Left forelimb (tissue), 1 donor: ENCODE measurements at regions not wholly inside any gene's neighbourhood (a gene's known extent, or its start where the extent isn't known, plus 50 kb on each side); places are given as distances from the start of the nearest gene placed in this dataset.
"Not testable (repeated sequence)": the region's sequence is repeated elsewhere in the genome, so short reads cannot be mapped to it uniquely, and the experiment has no call there.

Source experiments
- DNase-seq: peaks from one replicate; pipeline ENCODE4 v3.0.0-alpha.2; 2018; ENCODE audit warnings: low spot score

DNA sequence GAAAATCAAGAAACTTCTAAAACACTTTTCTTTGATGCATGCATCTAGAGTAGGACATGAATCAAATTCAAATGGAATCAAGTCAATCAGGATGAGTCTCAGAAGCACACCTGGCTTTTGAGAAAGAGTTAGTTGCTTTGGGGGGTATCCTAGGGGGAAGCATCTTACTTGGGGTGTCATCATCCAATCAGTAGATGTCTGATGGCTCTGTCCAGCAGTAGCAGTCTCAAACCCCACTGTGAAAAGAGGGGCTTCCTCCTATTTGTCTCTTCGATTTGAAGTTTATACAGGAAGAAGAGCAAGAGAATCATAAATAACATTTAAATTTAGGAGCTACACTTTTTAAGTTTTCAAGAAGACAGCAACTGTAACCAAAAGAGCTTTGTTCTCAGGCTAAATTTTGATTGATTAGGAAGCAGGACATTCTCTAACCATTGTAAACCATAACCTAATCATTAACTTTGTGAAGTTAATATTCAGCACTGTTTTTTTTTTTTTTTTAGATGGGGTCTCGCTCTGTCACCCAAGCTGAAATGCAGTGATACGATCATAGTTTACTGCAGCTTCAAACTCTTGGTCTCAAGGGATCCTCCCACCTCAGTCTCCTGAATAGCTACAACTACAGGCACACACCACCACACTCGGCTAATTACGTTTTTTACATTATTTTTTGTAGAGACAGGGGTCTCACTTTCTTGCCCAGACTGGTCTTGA is 614.7 kb downstream of the CSNK1G3 start:
- no peak for DNase-seq

DNA sequence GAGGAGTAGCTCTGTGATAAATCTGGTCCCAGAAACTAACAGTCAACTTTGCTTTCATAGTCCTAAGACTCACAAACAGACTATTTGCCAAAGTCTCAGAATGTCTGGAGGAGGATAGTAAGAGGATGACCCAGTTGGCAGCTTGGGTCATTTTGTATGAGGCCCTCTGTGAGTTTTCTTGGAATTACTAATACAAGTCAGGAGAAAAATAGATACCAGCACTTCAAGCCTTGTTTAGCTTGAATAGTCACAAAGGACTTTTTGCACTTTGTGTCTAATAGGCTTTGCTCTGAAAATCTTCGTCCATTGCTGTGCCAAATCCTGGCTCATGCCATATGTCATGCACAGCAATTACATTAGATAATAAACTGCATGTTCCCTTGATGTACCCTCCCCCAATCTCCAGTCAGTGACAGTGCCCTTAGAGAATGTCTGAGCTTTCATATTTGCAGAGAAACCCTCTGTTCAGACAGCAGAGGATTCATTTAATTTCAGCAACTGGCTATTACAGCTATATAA is 612.8 kb downstream of the CSNK1G3 start:
- no peak for DNase-seq

DNA sequence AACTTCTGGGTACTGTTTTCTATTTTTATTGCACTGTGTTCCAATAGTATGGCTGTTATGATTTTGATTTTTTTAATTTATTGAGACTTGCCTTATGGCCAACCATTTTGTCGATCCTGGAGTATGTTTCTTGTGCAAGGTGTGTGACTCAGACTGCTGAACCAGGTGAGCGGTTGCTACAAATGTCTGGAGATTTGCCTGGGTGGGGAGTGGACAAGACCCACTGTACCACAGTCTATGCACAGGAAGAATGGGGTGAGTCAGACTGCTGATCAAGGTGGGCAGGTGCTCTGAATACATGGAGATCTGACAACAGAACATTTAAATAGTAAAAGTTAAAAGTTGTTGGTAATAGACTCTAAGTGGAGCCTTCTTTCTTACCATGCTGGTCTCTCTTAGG is 609.2 kb downstream of the CSNK1G3 start:
- DNase-seq, result no peak

DNA sequence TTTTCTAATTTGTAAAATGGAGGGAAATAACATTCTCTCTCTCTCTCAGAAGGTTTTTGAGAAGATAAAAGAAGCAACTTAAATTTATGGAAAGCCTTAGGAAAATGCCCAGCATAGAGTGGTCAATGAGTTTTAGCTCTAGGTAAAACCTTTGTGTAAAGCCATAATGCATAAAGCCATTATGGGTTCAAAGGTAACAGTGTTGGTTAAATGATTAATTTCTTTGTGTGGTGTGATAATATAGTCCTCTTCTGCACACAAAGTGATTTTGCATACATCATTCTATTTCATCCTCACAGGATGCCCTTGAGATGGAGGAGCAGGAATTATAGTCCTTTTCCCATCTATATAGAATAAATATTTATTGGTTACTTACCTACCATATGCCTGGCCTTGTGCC is 602.9 kb downstream of the CSNK1G3 start:
- no peak for DNase-seq

DNA sequence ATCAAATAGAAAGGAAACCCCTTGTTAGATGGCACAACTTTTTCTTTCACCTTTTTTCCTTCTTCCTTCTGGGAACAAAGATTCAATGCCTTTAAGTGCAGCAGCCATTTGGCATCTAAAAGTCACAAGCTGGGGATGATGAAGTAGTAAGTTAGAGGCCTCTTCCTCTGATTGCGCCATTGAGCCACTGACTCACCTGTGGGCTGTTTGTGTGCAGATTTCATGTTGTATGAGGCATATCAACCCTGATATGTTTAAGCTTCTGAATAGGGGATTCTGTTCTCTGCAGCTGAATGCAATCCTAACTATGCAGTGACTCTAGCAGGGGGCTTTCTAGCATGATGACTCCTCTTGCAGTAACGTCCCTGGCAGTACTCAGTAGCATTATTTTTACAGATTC is 599.9 kb downstream of the CSNK1G3 start:
- no peak for DNase-seq

DNA sequence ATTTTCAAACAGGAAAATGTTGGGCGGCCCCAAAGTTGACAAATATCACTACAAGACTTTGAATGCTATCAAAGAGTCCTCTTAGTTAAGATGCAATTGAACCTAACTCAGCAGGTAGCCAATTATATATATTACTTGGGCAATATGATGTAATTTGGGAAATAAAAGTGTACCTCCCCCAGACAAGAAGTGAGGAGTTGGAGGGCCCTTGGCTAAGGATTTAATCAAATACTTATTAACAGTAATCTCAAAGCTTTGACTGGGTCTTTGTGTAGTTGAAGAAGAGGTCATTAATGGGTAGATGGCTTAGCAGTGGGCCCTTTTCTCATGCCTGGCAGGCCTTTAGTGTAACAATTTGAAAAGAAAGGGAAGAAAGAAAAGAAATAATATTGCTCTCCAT is 599.0 kb downstream of the CSNK1G3 start:
- DNase-seq, result no peak

DNA sequence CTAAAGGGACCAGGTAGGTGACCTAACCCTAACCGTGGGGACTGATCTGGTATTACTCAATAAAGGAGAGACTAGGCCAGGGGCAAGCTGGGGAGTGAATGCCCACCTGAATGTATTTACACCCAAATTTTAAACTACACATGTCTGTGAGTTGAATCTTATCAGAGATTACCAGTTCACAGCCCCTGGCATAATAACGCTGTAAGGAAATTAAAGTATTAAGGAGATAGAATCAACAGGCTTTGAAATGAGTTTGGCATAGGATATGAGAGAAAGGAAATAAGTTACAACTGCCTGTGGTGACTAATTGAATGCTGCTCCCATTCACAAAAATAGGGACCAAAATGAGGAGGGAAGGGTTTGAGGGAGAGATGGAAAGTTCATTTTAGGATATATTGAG is 593.3 kb downstream of the CSNK1G3 start:
- DNase-seq, result no peak

DNA sequence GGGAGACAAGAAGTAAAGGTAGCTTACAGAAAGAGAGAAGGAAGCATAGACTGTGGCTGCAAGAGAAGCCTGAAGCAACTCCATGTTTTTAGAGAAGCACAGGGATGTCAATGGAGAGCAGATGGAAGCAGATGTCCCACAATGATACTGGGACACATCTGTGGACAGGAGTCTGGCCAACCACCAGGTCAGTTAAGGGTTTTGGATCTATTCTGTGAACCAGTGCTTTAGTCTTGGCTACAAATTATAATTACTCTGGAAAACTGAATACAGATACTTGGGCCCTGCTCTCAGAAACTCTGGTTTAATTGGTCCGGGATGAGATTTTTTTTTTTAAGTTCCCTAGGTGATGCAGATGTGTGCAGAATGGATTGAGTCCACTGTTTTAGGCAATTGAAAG is 592.8 kb downstream of the CSNK1G3 start:
- no peak for DNase-seq

DNA sequence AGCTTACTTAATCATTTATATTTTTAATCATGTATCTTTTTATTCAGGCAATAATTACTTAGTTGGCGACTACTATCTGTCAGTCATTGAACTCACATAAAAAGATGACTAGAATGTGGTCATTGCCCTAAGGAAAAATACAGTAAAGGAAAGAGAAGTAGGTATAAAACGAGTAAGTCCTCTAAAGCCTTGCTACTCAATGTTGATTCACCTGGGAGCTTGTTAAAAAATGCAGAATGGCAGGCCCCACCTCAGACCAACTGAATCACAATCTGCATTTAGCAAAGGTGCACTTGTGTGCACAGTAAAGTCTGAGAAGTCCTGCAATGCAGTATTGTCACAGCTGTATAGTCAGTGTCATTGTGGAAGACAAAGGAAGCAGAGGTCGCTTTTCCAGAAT is 592.4 kb downstream of the CSNK1G3 start:
- no peak for DNase-seq

DNA sequence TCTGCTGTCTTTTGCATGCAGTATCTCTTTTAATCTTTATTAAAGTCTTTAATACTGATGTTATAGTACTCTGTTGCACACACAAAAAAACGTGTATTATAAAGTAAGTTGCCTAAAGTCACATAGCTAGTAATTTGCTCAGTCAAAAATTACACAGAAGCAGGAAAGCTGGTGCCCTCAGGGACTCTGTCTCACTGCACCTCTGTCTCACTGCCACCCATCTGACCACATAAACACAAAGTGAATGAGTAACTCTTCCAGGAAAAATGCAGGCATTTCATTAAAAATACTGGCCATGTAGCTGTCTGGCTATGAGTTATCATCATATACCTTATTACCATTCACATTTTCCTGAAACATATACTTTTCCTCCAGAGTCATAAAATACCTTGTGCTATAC is 591.7 kb downstream of the CSNK1G3 start:
- no peak for DNase-seq

DNA sequence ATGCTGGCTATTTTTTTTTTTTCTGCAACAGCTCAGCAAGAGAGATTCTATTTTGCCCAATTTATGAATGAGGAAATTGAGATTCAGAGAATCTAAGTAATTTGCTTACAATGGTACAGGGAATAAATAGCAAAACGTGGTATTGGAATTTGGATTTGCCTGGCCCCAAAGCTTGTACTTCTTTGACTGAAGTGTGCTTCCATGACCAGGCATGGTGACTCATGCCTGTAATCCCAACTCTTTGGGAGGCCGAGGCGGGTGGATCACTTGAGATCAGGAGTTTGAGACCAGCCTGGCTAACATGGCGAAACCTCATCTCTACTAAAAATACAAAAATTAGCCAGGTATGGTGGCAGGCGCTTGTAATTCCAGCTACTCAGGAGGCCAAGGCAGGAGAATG is 591.1 kb downstream of the CSNK1G3 start:
- DNase-seq, result not testable (repeated sequence)

DNA sequence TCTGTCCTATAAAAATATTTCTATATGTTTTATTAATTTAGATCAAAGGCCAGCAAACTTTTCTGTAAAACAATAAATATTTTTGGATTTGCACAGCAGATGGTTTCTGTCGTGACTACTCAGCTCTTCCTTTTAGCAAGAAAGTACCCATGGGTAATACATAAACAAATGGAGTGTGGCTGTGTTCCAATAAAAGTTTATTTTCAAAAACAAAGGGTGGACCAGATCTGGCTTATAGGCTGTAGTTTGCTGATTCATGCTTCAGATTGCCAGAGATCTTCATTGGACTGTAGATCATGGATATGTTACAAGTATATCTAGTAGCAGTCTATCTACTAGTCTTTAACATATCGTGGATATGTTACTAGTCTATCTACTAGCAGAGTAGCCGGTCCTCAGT is 590.5 kb downstream of the CSNK1G3 start:
- no peak for DNase-seq

DNA sequence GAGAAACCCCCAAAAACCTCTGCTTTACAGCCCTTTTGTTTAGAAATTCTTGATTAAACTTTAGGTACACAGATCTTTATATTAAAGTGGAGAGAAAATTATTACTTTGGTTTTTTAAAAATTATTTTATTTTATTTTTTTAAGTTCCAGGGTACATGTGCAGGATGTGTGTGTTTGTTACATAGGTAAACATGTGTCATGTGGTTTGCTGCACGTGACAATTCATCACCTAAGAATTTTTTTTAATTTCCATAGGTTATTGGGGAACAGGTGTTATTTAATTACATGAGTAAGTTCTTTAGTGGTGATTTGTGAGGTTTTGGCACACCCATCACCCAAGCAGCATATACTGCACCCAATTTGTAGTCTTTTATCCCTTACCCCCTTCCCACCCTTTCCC is 581.7 kb downstream of the CSNK1G3 start:
- no peak for DNase-seq

DNA sequence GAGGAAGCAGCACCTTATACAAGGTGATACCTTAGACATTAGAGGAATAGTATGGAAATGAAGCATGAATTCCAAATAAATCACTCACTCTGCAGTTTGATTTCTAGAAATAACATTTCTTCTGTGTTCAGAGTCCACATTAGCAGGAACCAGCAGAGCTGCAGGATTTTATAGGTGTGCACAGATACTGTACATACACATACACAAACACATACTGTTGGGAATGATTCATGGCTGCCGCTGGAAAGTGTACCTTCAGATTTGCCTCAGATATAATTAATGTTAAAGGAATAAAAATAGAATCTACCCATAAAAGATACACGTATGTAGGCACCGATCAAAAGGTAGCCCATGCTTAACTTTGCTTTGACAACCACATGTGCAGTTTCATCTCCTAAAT is 578.1 kb downstream of the CSNK1G3 start:
- no peak for DNase-seq

DNA sequence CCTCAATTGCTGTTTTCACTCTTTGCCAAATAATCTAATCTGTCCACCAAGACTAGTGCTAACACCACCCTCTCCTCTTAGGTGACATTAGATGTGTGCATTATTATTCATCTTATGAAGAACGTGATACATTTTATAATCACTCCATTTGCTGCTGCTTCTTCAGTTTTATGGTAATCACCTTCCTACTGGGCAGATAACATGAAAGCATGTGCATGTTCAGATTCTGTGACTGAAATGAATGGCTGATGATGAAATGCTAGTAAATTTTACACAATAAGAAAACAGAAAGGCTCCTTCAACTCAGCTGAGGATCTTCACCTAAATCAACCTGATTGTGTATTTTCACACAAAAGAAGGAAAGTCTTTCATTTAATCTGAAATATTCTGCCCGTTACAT is 577.6 kb downstream of the CSNK1G3 start:
- DNase-seq, result no peak

DNA sequence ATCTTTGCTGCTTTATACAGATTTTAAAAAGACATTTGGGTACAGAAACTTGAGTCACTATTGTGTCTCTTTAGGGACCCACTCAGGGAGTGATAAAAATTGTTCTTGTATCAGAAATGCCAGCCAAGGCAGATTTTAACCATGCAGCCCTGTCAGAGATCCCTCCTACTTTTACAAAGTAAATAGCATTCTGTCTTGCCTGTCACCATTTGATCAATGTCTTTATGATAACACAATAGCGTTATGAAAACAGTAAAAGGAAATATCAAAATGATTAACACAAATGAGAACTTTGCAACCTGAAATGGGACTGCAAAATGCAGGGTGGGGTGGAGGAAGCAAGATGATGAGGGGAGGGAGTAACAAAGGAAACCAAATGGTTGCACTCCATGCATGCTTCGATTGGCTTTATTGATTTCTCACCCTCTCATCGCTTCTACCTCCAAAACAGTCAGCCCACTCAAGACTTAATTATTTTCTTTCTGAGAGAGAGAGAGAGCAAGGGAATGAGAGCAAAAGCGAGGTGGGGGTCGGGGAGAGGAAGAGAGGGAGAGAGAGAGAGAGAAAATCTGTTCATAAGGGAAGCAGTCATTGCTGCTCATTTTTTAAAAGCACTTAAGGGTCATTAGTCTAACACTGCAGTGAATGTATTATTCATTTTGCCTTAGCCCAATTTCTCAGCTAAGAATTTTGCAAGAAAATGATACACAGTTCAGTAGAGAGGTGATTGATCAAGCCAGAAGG is 576.5 kb downstream of the CSNK1G3 start:
- no peak for DNase-seq

DNA sequence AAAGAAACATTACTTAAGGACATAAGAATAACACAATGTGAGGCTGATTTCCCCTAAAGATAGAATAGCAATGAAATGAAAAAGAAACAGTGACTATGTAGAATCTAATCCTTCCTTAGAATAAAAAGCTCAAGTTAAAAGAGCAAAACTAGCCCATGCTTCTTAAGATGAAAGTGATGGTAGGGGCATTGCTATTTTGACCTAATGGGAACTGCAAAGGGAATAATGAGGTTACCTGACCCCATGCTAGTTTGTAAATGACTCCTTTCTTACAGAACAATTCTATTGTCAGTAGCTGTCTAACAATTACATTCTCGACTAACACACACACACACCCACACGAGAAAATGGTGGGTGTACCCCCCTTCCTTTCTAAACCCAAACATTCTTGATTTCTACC is 575.8 kb downstream of the CSNK1G3 start:
- no peak for DNase-seq

DNA sequence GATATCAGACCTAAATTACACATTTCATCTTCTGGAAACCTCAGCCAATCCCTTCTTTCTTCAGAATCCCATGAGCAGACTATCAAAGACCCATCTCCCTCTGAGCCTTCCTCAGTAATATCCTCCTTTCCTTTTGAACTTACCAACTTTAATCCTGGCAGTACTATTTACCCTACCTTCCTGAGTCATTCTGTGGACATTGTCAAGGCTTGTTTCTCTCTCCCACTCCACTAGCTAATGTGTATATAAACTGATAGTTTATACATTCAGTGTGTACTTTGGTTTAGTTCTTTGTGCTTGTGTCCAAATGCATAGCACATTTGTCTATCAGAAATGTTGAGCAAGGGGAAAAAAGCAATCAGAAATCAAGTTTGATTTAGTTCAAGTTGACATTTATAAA is 568.3 kb downstream of the CSNK1G3 start:
- DNase-seq, result no peak

DNA sequence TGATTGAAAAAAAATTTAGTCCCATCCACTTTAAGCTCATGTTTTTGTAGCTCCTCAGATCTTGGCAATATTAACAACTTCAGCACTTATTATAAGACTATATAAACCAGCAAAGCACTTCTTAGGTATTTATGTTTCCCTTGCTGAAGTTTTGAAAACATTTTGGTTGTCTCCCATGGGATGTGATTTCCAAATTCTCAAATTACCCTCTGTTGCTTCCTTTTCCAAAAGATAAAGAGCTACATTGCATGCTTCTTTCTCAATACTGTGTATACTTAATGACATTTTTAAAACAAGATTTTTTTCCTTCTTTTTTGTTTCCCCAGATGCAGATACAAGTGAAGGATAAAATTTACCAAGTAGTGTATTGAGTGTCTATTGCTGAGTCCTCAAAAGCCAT is 567.1 kb downstream of the CSNK1G3 start:
- DNase-seq, result no peak

DNA sequence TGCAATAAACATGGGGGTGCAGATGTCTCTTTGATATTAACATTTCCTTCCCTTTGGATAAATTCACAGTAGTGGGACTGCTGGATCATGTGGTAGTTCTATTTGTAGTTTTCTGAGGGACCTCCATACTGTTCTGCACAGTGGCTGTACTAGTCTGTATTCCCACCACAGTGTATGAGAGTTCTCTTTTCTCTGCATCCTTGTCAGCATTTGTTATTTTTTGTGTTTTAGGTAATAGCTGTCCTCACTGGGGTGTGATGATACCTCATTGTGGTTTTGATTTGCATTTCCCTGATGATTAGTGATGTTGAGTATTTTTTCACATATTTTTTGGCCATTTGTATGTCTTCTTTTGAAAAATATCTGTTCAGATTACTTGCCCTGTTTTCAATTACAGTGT is 562.5 kb downstream of the CSNK1G3 start:
- no peak for DNase-seq

DNA sequence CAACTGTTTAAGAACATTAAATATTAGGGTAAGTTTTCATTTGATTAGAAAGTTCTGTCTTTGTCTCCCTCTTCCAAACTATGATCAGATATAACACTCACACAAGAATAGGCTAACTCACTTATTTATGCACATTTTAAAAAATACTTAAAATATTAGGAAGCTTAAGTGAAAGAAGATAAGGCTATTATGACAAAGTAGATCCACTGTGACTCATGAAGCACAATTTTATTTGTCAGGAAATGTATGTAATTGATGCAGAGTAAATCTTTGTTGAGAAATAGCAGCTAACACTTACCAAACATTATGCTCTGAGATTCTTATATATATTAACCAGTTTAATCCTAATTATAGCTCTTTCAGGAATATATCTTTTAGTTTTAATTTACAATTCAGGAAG is 560.6 kb downstream of the CSNK1G3 start:
- DNase-seq, result no peak

DNA sequence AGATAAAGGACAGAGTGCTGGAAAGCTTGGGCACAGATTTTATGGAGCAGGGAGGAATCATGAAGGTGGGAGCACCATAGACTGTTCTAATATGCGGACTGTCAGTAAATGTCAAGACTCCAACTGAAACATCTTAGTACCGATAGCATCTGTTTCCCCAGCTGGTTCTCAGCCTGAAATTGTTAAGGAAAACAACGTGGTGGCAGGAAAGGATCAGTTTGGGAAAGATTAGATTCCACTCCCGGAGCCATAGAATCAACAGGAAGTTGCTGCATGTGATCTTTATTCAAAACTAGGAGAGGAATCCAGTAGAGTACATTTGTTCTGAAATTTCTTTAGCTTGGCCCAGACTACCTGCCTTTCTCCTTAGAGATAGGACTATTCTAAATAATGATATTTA is 559.1 kb downstream of the CSNK1G3 start:
- DNase-seq, result no peak

DNA sequence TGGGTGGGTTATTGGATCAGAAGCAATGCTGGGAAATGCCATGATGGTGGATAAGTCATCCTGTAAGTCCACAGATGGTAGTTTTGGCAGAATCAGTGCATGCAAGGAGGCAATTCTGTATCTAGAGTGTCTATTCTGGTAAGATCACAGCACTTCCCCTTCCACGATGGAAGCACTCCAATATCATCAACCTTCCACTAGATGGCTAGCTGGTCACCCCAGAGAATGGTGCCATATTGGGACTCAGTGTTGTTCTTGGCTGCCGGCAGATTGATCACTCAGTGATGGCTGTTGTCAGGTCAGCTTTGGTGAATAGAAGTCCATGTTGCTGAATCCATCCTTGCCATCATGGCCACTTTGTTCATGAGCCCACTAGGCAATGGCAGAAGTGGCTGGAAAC is 553.5 kb downstream of the CSNK1G3 start:
- no peak for DNase-seq

DNA sequence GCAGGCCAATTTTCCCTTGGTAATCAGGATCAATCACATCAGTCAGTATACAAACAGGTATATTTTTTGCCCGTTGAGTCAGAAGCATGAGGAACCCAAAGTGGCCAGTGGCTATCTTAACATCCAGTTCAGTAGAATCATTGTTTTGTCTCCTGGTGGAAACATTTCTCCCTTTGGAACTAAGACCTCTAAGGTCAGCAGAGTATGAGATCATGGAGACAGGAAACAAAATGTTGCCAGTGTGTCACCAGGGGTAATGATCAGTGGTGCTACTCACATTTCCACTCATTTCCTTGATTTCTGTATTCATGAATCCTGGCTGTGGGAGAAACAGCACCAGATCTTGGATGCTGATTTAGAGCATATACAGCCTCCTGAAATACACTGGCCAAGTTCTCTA is 553.0 kb downstream of the CSNK1G3 start:
- no peak for DNase-seq
